Fibroblast of skin of left quadriceps (primary cell): ENCODE measurements at regions not wholly inside any gene's neighbourhood (a gene's known extent, or its start where the extent isn't known, plus 50 kb on each side); places are given as distances from the start of the nearest gene placed in this dataset.

Experiments used
- DNase-seq, 2 experiments: peaks; one replicate each; pipeline ENCODE4 v3.0.0-alpha.2; 2013; ENCODE audit warnings: low read depth in 2 of 2

GRCh38 chr19:30743702-30744101 lies 371.5 kb downstream of the ZNF536 start:
- DNase-seq = no peak

- no peak for DNase-seq
Measured at GRCh38 chr19:30743011-30743410, 370.8 kb downstream of the ZNF536 start.

GRCh38 chr19:30742406-30742938 lies 370.3 kb downstream of the ZNF536 start:
- no peak for DNase-seq

GRCh38 chr19:30741566-30741965 lies 369.4 kb downstream of the ZNF536 start:
- DNase-seq = no peak

GRCh38 chr19:30739394-30739793 lies 367.2 kb downstream of the ZNF536 start:
- DNase-seq = no peak

GRCh38 chr19:30738047-30738446 lies 365.9 kb downstream of the ZNF536 start:
- no peak for DNase-seq

- no peak for DNase-seq
Measured at GRCh38 chr19:30734669-30735068, 362.5 kb downstream of the ZNF536 start.

GRCh38 chr19:30733826-30734550 lies 361.8 kb downstream of the ZNF536 start:
- no peak for DNase-seq

GRCh38 chr19:30731591-30731990 lies 359.4 kb downstream of the ZNF536 start:
- no peak for DNase-seq

GRCh38 chr19:30729451-30729850 lies 357.3 kb downstream of the ZNF536 start:
- no peak for DNase-seq

GRCh38 chr19:30722761-30723160 lies 350.6 kb downstream of the ZNF536 start:
- no peak for DNase-seq

GRCh38 chr19:30722186-30722585 lies 350.0 kb downstream of the ZNF536 start:
- no peak for DNase-seq

GRCh38 chr19:30719999-30720345 lies 347.8 kb downstream of the ZNF536 start:
- no peak for DNase-seq

- DNase-seq = peak; percentile 27 to 29
Measured at GRCh38 chr19:30719189-30719998, 347.2 kb downstream of the ZNF536 start.

- no peak for DNase-seq
Measured at GRCh38 chr19:30718707-30719106, 346.5 kb downstream of the ZNF536 start.

GRCh38 chr19:30718014-30718413 lies 345.8 kb downstream of the ZNF536 start:
- DNase-seq = no peak

- no peak for DNase-seq
Measured at GRCh38 chr19:30717381-30717780, 345.2 kb downstream of the ZNF536 start.

GRCh38 chr19:30712431-30713337 lies 340.5 kb downstream of the ZNF536 start:
- no peak for DNase-seq

- DNase-seq = no peak
Measured at GRCh38 chr19:30711826-30712225, 339.6 kb downstream of the ZNF536 start.

- no peak for DNase-seq
Measured at GRCh38 chr19:30711296-30711695, 339.1 kb downstream of the ZNF536 start.

- DNase-seq = no peak
Measured at GRCh38 chr19:30710721-30711120, 338.5 kb downstream of the ZNF536 start.
